Right lobe of liver (tissue), 6 donors: ENCODE measurements at regions not wholly inside any gene's neighbourhood (a gene's known extent, or its start where the extent isn't known, plus 50 kb on each side); places are given as distances from the start of the nearest gene placed in this dataset.

Source experiments
- ATAC-seq, 4 donors: fragments of 200-7000 bp; cut with Tn5 transposase; one replicate each; pipeline ENCODE4 v1.9.1; 2020; ENCODE audit warnings: mild to moderate bottlenecking in 4 of 4, moderate library complexity in 4 of 4
- DNase-seq, 3 donors: peaks; one replicate each; pipeline ENCODE4 v3.0.0-alpha.2; 2020
- H3K27ac ChIP-seq, 3 donors: fragments of 200-600 bp; one replicate each; pipeline ENCODE4 v1.8.0; 2022
- H3K27me3 ChIP-seq, 2 donors: fragments of 200-600 bp; one replicate each; pipeline ENCODE4 v1.8.0; 2022
- H3K36me3 ChIP-seq, 4 donors: fragments of 200-600 bp; sonication (generic) in 1 of 4; one replicate each; pipeline versions ENCODE4 v1.5.1 to v1.8.0; 2017 to 2022; ENCODE audit warnings: control low read depth in 1 of 4
- H3K4me1 ChIP-seq, 4 donors: fragments of 200-600 bp; sonication (generic) in 1 of 4; one replicate each; pipeline versions ENCODE4 v1.5.1 to v1.8.0; 2017 to 2022; ENCODE audit warnings: control low read depth in 1 of 4
- H3K4me3 ChIP-seq, 3 donors: fragments of 200-600 bp; one replicate each; pipeline ENCODE4 v1.8.0; 2022
- H3K9me3 ChIP-seq, 4 donors: fragments of 200-600 bp; sonication (generic) in 1 of 4; one replicate each; pipeline versions ENCODE4 v1.5.1 to v1.8.0; 2017 to 2022; ENCODE audit warnings: control low read depth in 1 of 4
- CTCF ChIP-seq, 4 donors: fragments of 200-600 bp in 3 of 4; fragments of 450-650 bp in 1 of 4; IDR thresholded peaks; one replicate each; pipeline versions ENCODE4 v1.5.1 to v1.8.0; 2016 to 2022; ENCODE audit warnings: antibody characterized with exemption in 4 of 4, mild to moderate bottlenecking in 2 of 4
- POLR2A ChIP-seq: fragments of 450-650 bp; IDR thresholded peaks from one replicate; pipeline ENCODE4 v1.6.1; 2017; ENCODE audit warnings: antibody characterized with exemption, mild to moderate bottlenecking
- WGBS: methylation state at CpG from one replicate; pipeline ENCODE4 v1.1.6; 2018; ENCODE audit warnings: low coverage, low lambda C conversion rate; ENCODE audit not compliant: insufficient coverage; ENCODE audit errors: missing lambda C conversion rate; 5-methylcytosine and 5-hydroxymethylcytosine counted together
- intact Hi-C, 2 donors: fragments of 100-400 bp; cut with DNase I; formaldehyde crosslinking; loops; one replicate each; pipeline versions ENCODE4 v1.11.2 to v1.14.1; 2022
- donor health status: DM: no; HTN: yes; CAD: no.
- donor health status: DM: no; HTN: no; CAD: no.
- donor health status: DM: no; HTN: no; CAD: no.
- donor health status: DM: no; HTN: yes; CAD: no.
- donor health status: DM: no; HTN: yes; CAD: no.

GRCh38 chr3:30962084-30962483, 67.6 kb upstream of the GADL1 start:
- no peak overlapping the region for H3K4me3 ChIP-seq

GRCh38 chr3:30962493-30962892, 68.0 kb upstream of the GADL1 start:
- no peak for TF ChIP-seq POLR2A
- TF ChIP-seq CTCF (IDR thresholded peaks at IDR 0.05): no peak
- no peaks in the 10 kb centered on the region for H3K9me3 ChIP-seq
- H3K27ac ChIP-seq: no peak overlapping the region
- no peaks in the 10 kb centered on the region for H3K27me3 ChIP-seq
- intact Hi-C loops: no loop called here
- DNase-seq: no peak
- no peaks in the 10 kb centered on the region for H3K4me1 ChIP-seq
- WGBS: 77% methylated on average over 2 of the region's 4 CpGs
- no peak overlapping the region for H3K4me3 ChIP-seq
- no peaks in the 10 kb centered on the region for H3K36me3 ChIP-seq
- no peak for ATAC-seq

More at GRCh38 chr3:30962084-30962483, 67.6 kb upstream of the GADL1 start:
- no peak overlapping the region for H3K27ac ChIP-seq
- no peaks in the 10 kb centered on the region for H3K27me3 ChIP-seq
- intact Hi-C loops: no loop called here
- ATAC-seq (no peak), DNase-seq (no peak)
- 79% methylated on average over 2 of the region's 2 CpGs for WGBS
- H3K9me3 ChIP-seq: no peaks in the 10 kb centered on the region
- TF ChIP-seq CTCF (IDR thresholded peaks at IDR 0.05) (no peak), POLR2A (no peak)
- H3K4me1 ChIP-seq: no peaks in the 10 kb centered on the region
- no peaks in the 10 kb centered on the region for H3K36me3 ChIP-seq

GRCh38 chr3:30963223-30963722, 68.8 kb upstream of the GADL1 start:
- Histone ChIP-seq H3K27ac (no peak overlapping the region), H3K9me3 (no peaks in the 10 kb centered on the region), H3K27me3 (no peaks in the 10 kb centered on the region), H3K4me1 (no peaks in the 10 kb centered on the region), H3K36me3 (no peaks in the 10 kb centered on the region), H3K4me3 (no peak overlapping the region)
- intact Hi-C loops: no loop called here
- ATAC-seq: no peak
- TF ChIP-seq CTCF (IDR thresholded peaks at IDR 0.05): no peak
- TF ChIP-seq POLR2A: no peak
- no peak for DNase-seq

GRCh38 chr3:30964612-30965011, 70.2 kb upstream of the GADL1 start:
- no peak for ATAC-seq
- Histone ChIP-seq H3K27me3 (no peaks in the 10 kb centered on the region), H3K4me1 (no peaks in the 10 kb centered on the region), H3K9me3 (no peaks in the 10 kb centered on the region), H3K4me3 (no peak overlapping the region), H3K36me3 (no peaks in the 10 kb centered on the region), H3K27ac (no peak overlapping the region)
- intact Hi-C loops: no loop called here
- TF ChIP-seq POLR2A (no peak), CTCF (IDR thresholded peaks at IDR 0.05) (no peak)
- no peak for DNase-seq

- DNase-seq (no peak), ATAC-seq (no peak)
- H3K4me1 ChIP-seq: no peaks in the 10 kb centered on the region
- no peak overlapping the region for H3K4me3 ChIP-seq
- 87% methylated on average over 7 of the region's 7 CpGs for WGBS
- TF ChIP-seq CTCF (IDR thresholded peaks at IDR 0.05) (no peak), POLR2A (no peak)
- intact Hi-C loops: no loop called here
- H3K9me3 ChIP-seq: no peaks in the 10 kb centered on the region
- H3K27me3 ChIP-seq: no peaks in the 10 kb centered on the region
- H3K27ac ChIP-seq: no peak overlapping the region
- H3K36me3 ChIP-seq: no peaks in the 10 kb centered on the region
These were observed 72.4 kb upstream of the GADL1 start for GRCh38 chr3:30966896-30967295.
